AML-193 (cell line): ENCODE measurements at regions not wholly inside any gene's neighbourhood (a gene's known extent, or its start where the extent isn't known, plus 50 kb on each side); places are given as distances from the start of the nearest gene placed in this dataset.
A peak's percentile ranks its signal among the peaks of the same experiment; 100 is the strongest.

Source experiments
- DNase-seq, 2 experiments: peaks; one replicate each; lab custom pipeline; 2025; lab: John Stamatoyannopoulos, UW

DNA sequence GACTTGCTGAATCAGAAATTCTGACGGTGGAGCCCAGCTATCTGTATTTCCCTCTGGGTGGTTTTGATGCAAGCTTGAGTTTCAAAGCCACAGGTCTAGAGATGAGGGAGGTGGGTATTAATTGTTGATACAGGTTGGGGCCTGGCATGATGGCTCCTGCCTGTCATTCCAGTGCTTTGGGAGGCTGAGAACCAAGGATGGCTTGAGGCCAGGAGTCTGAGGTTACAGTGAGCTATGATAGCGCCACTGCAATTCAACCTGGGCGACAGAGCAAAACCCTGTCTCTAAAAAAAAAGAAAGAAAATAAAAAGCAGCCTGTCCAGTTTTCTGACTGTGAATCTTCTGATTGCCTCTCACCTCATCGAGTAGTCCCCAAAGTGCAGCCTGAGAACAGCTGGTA, 184.8 kb upstream of the SASH1 start:
- no peak for DNase-seq

DNA sequence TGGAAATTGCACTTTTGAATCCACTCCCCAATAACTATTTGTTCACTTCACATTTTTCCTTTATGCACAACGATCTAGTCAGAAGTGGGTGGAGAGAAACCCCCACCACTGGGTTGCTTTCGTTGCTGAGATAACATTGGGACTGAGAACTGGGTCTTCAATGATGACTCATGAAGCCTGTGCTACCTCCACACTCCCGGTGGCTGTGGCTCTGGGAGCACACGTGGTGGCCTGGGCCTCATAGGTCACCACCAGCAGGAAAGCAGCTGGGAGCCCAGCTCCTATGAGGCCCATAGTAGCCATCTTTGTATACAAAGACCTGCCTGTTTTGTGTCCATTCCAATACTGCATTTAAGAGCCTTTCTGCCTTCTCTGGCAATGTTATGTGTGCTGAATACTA, 178.0 kb upstream of the SASH1 start:
- DNase-seq, result no peak

DNA sequence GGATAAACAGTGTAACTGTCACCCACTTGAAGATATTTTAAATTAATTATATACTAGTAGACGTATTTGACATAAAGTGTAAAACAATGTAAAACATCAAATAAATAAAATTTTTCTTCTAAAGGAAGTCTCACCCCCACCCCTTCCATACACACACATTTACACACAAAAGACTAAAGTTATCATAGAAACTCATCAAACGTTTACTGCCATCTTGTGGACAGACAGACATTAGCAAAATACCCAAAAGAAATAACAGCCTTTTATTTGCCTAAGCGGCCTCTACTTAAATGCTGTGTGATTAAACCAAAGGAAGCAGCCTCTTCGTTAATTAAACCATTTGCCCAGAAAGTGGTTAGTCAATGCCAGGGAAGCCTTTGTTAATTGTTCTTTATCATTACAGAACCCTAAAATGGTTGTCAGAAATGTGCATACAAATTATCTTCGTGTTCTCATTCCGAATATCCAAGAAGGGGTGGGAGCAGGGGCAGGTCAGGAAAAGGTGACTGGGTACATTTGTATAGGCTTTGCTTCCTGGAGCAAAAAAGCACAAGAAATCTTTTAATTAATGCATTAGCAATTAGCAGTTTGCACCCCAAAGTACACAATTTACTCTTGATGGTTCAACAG, 176.2 kb upstream of the SASH1 start:
- peak; percentile 54 to 67 for DNase-seq

DNA sequence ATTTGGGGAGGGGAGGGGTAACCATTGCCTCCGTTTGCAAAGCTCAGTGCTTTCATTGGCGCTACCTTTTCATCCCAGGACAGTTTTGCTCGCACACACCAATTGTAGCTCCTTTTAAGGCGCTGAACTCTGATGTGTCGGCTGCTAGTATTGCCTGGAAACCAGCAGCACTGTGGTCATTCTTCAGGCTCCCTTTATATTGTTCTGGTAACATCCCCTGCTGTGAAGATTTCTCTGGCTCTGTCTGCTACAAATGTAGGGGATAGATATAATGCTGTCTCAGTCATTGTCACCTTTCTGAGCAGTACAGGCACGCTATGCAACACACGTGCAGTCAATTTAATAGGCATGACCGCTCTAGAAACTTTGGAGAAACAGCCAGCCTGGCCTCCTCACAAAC, 172.9 kb upstream of the SASH1 start:
- DNase-seq, result no peak

DNA sequence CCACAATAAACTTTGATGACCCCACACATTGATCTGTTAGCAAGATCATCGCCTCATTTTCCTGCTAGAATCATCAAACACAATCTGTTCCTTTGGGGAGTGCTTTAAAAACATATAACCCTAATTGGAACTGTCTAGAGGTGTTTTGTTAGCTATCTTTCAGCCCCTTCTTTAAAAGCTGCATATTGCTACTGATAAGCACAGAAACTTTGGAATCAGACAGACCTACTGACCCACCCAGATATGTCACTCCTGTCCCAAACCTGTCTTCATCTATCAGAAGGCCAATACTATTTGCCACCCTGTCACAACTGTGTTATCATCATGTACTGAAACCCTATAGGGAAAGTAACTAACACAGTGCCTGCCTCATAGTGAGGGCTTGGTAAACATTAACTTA, 172.4 kb upstream of the SASH1 start:
- no peak for DNase-seq

DNA sequence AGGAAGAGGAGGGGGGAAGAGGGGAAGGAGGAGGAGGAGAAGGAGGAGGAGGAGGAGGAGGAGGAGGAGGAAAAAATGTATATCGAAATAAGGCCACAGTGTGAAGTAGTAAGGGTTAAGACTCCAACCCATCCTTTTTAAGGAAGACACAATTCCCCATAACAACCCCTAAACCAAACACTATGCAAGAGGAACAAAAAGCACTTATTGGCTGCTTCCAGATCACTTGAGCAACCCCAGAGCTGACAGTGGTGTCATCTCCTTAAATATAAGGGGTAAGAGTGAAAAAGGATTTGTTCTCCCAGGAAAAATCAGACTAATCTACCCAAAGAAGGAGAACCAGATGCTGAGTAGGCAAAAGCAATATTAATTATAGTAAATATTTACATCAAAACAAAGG, 169.1 kb upstream of the SASH1 start:
- no peak for DNase-seq

DNA sequence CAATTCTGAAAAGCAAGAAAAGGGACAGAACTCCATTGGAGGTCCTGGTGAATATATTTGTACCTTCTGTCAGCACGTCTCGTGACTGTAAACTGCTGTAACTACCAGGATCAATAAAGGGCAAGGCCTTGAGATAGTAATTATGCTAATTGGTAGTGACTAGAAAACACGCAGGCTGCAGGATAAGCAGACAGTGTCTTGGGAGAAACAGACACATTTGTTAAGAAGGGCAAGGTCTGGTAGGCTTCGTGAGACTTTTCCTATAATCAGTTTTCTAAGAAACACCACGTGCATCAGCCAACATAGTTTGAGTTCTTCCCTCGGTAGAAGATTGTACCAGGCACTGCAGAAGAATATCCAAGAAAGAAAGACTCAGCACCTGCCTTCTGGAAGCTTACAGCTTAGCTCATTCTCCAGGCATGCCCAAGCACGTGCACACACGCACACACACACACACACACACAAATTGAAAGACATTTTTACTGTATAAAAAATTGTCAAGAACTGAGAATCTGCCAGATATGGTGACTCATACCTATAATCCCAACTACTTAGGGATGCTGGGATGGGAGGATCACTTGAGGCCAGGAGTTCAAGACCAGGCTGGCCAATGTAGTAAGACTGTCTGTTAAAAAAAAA, 167.0 kb upstream of the SASH1 start:
- DNase-seq, result no peak

DNA sequence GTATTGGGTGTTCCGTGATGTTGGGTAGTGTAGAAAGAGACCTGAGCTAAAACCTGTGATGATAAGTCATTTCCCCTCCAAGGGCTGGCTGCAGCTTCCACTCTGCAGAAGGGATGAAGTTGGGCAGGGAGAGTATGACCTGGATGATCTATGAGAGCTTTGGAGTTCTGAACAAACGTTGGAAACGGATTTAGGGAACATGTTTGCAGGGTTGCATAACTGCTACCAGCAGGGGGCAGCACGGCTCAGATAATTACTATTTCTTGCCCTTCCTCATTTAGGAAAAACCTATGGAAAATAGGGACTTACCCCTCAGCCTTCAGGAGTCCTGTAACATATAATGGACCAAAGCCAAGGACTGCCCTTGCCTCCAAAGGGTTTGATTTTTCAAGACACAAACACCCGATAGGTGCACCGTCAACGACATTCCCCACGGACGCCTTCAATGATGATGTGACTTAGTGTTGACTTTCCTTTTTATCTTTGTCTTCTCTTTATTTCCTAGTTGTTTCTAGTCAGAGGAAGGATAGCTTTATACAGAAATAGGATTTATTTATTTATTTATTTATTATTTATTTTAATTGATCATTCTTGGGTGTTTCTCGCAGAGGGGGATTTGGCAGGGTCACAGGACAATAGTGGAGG, 164.9 kb upstream of the SASH1 start:
- DNase-seq, result peak; percentile 19 to 29

DNA sequence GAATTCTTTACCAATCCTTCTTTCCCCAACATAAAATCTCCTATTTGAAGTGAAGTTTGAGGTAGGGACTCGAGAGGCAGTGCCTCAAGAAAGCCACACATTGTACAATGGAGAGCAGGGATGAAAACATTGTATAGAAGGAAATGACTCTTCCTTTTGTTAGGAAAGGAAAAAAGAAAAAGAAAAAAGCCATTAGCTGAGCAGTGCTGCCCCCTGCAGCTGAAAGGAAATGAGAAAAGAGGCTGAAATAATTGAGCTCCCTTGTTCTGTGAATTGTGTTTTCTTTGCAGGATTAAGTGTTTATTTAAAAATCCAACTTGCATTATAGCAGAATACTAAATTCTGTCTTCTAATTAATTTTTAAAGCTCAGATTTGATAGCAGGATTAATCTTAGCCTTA, 162.9 kb upstream of the SASH1 start:
- DNase-seq, result peak; percentile 6 to 10

DNA sequence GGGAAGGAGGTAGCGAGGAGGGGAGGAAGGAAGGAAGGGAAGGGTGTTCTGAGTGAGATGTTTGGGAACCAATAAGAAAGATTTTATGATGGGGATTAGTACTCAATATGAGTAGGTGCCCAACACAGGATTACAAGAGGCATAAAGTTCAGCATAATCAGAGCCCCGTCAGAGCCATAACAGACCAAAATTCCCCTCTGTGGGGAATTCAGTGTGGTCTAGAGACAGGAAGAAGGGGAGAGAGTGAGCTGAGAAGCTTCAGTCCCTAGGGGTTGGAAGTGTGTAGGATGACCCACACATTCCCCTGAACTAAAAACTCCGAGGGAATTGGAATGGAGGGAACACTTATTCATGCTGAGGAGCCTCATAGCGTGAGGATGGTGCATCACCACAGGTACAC, 160.3 kb upstream of the SASH1 start:
- no peak for DNase-seq

DNA sequence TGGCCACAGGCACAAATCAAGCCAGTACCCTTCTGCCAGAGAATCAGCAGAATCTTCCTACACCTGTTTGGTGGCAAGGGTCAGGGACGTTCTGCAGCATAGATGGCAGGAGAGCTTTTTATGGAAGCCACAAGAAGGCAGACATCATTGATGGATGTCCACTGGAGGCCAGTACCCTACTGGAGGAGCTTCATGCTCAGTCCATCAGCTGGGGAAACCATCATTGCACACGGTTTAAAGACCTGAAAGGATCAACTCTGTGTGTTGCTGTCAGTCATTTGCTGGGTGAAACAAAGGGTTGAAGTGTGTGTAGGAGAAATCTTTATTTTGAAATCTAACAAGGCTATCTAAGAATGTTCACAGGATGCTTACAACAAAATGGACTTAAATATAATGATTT, 158.9 kb upstream of the SASH1 start:
- DNase-seq, result no peak

DNA sequence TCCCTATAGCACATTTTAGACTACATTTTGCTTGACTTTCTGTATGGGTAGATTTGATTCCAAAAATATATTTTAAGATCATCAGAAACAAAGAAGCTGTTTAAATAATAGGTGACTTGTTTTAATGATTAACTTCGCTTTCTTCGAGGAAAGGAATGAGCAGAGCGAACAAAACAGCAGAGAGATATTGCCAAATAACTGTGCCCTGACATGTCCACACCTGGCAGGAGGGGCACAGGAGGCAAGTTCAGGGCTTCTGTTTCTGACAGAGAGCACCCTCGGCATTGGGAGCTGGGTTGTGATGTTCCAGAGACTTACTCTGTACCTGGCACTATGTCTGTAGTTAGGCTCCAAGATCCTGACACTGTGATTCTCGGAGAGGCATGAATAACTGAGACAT, 155.7 kb upstream of the SASH1 start:
- DNase-seq, result no peak

DNA sequence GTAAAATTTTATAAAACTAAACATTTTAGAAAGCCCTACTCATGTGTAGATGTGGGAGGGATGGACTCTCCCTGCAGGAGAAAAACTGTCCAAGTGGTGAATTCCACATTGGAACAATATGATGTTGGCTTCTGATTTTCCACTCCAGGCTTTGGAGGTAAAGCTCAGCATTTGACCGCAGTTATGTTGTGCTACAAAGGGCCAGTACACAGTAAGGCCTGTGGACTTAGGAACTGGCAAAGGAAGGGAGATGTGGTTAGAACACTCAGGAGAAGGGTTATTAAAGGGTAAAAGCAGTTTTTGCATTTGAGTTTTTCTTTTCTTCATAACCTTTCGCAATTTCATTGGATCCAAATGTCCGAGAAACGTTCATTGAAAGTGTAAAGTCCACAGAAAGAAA, 150.3 kb upstream of the SASH1 start:
- no peak for DNase-seq

DNA sequence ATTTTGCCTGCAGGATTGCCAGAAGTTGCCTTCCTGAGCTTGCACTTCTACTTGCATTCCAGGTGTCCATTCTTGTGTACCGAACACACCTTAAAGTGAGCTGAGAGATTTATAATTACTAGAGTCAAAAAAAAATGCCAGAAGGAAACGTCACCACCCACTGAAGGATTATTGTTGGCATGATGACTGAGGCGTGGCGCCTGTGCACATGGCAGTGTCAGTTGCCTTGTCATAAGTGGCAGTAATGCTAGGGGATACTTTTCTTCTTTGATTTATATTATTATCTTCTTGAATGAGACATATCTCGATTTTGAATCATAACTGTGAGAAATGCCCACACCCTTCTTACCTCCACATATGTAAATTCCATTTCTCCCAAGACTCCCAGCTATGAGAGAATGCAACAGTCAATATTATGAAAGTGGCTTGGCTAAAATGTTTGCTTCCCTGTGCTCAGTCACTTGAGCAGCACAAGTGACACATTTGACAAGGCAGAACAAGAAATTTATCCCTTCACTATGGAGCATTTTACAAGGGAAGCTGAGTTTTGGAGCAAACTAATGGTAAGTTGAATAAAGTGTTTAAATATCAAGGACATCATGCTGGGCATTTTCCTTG, 149.5 kb upstream of the SASH1 start:
- no peak for DNase-seq

DNA sequence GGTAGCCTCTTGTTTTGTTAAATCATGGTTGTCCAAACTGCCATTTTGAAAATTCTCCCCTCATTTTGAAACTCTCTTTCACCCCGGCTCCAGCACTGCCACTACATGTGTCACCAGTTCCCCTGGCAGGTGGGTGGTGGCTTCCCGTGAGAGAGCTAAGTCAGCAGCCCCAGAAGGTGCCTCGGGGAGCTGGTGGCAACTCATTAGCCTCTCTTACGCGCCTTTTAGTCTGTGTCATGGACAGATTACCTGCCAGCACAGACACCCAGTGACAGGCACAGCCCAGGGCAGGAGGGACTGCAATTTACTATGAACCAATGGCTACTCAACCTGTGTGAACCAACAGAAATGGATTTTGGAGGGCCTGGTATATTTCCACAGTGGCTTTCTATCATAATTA, 147.1 kb upstream of the SASH1 start:
- no peak for DNase-seq

DNA sequence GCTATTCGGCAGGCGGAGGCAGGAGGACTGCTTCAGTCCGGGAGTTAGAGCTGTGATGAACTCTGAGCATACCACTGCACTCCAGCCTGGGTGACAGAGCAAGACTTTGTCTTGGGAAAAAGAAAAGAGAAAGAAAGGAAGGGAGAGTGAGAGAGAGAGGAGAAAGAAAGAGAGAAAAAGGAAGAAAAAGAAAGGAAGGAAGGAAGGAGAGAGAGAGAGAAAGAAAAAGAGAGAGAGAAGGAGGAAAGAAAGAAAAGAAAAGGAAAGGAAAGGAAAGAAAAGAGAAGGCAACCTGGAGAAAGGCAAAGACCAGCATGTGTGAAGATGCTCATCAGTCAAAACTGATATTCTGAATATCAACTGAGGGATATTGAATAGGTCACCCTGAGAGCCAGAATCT, 143.1 kb upstream of the SASH1 start:
- DNase-seq, result no peak

DNA sequence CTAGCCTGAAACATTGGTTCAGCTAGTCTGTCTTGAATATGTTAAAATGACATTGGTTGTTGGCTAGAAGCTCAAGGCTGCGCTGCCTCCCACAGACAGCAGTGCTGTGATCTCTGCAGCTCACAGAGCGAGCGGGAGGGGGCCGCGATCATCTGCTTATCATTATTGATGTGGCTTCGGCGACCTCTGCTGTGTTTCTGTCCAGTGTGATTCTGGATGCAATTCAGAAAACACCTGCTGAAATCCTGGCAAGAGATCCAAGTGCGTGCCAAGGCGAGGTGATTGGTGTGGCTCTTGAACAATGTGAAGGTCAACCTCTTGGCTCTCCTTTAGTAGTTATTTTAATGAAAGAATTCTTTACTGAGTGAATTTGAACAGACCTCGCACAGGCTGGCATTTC, 142.3 kb upstream of the SASH1 start:
- no peak for DNase-seq

DNA sequence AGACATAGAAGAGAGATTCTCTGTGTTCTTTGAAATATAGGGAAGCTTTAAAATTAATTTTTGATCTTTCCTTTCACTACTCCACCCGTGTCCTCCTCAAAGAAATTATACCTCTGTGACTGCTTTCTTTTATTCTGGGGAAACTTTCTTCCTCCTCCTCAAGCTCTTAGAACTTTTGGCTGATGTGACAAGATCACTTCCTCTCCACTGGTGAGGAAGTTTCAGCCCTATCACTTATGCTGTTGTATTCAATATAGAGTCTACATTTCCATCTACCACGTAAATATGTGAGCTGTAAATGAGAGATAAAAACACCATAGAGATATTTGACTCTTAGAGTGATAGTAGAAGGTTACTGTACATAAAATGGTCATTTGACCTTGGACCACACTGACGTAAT, 141.9 kb upstream of the SASH1 start:
- DNase-seq, result no peak

DNA sequence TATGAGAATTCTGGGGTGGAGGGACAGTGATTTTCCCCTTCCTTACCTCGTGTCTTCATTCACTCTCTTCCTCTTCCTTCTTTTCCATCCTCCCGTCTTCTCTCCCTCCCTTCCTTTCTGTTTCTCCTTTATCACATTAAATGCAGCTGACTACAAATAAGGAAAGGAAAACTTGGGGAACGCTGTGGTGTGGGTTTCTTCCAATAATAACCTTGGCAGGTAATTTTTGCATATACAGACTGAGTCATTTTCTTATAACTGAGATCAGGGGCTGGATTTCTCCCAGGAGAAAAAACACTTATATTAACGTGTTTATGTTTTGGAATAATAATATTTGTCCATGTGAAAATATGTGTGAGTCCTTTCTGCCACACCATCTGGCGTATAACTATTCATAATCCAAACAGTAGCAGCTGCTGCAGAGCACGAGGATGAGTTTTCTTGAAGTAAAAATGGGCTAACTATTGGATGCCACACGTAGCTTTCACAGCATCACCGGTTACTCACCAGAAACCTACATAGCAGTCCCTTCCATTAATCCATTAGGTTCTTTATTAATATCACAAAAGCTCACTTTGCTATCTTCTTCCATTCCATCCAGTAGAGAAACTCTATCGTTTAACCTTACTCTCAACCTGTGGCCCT, 139.2 kb upstream of the SASH1 start:
- DNase-seq, result no peak

DNA sequence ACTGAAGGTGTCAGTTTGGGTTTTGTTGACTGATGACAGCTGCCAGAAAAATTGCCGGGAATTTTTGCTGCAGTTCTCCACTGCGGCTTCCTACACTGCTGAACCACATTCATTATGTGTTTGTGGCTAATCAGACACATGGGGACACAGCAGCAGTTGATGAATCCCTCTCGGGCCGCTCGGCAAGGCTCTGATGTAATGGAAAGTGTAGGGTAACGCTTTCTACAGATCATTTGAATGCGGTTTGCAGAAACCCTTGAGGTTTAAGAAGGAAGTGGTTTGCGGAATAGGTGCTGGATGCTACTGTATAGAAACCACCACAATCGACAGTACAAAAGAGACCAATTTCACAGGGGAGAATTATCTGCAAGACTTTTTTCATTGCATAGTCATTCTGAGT, 138.7 kb upstream of the SASH1 start:
- peak; percentile 77 to 84 for DNase-seq

DNA sequence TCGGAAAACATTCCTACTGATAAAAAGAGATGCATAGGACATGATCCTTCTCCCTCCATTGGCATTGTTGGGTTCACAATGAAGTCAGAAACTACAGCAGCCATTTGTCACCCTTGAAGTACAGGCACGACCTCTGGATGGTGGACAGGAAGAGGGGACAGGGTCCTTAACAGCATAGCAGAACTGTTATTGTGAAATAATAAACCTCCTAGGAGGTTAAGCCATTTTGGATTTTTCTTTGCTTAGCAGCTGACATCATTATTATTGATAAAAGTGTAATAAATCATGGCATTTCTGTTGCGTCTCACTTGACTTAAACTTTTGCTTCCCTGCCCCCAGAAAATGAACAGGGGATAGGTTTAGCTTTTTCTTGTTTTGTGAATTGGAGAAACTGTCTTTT, 134.3 kb upstream of the SASH1 start:
- DNase-seq, result no peak

DNA sequence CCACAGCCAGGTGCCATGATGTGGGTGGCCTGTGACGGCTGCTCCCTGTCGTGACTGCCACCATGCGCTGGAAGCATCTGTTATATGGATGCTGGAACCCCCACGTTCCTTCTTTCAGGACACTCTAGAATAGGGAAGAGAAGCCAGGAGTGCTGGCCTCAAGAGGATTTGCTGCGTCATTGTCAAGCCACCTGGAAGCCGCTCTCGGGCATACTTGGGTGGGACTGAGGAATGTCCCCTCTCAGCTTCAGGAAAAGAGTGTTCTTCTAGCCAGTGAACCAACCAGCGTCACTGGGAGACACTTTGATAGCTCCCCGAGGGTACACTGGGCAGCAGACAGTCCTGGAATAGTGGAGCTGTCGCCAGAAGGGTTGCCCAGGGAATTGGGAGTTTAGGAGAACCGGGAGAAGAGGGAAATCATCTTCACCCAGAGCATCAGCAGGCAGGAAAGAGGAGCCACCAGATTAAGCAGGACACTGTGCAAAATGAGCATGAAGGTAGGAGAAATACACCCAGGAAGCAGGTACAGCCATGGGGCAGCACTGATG, 130.8 kb upstream of the SASH1 start:
- no peak for DNase-seq

DNA sequence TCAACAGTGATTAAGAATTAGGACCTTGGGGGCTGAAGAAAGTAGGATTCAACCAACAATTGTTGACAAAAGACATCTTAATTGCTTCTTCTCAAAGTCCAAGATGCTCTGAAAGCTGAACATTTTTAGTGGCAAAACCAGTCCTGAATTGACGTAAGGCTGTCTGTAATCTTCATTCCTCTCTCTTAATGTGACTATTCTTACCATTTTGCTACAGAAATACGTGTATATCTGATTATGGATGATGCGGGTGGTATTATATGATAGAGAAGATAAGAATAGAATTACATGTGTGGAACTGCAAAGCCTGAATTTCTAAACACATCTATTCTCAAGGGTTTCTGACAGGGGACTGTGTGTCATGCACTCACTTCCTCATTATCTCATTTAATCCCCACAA, 130.3 kb upstream of the SASH1 start:
- DNase-seq, result no peak
